G401 (cell line): ENCODE measurements at regions not wholly inside any gene's neighbourhood (a gene's known extent, or its start where the extent isn't known, plus 50 kb on each side); places are given as distances from the start of the nearest gene placed in this dataset.
"Not testable (repeated sequence)": the region's sequence is repeated elsewhere in the genome, so short reads cannot be mapped to it uniquely, and the experiment has no call there.

Source experiments
- DNase-seq: peaks from one replicate; pipeline ENCODE4 v3.0.0-alpha.2; 2015; ENCODE audit warnings: low spot score
- in situ Hi-C: cut with HindIII; loops from 2 replicates; pipeline ENCODE4 v1.10.0; 2016; ENCODE audit warnings: low sequenced_read_pairs, mixed read lengths

DNA sequence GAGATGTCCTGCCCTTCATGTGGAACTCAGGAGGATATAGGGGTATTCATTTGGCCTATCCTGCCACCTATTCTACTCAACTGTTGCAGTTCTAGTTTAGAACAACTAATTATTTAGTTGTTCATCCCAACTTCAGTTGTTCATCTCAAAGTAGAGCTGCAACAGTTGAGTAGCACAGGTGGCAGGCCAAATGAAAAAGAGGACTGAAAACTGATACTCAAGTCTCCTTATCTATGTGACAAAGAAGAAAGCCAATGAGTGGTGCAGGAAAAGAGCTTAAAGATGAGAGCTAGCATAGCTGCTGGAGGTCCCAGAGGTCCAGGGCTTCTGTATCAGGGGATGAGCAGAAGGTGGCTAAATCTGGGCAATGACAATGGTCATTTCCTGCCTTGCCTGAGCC is 148.9 kb upstream of the KITLG start:
- DNase-seq = no peak
- in situ Hi-C loops = no loop called here

DNA sequence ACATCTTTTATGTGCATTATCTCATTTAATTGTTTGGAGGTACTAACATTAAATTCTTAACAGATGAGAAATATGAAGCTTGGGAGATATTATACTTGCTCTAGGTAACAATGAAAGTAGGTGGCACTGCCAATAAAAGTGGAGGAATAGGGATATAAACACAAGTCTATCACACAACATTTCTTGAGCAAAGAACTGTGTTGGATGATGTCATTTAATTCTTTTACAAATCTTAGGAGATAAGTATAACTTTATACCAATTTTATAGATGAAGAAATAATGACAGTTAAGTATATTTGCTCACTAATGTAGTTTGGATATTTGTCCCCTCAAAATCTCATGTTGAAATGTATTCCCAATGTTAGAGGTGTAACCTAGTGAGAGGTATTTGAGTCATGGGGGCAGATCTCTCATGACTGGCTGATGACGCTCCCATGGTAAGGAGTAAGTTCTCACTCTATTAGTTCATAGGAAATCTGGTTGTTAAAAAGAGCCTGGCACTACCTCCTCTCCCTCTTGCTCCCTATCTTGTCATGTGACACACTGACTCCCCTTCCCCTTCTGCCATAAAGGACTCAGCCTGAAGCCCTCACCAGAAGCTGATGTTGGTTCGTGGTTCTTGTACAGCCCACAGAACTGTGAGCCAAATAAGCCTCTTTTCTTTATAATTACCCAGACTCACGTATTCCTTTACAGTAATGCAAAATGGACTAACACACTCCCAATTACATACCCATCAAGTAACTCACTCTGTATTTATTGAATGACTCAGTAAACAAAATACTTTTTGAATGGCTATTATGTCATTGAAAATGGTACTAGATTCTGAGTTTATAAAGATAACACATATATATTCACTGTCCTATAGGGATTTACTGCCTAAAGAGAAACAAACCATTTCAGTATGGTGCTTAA is 146.8 kb upstream of the KITLG start:
- in situ Hi-C loops = no loop called here
- no peak for DNase-seq

DNA sequence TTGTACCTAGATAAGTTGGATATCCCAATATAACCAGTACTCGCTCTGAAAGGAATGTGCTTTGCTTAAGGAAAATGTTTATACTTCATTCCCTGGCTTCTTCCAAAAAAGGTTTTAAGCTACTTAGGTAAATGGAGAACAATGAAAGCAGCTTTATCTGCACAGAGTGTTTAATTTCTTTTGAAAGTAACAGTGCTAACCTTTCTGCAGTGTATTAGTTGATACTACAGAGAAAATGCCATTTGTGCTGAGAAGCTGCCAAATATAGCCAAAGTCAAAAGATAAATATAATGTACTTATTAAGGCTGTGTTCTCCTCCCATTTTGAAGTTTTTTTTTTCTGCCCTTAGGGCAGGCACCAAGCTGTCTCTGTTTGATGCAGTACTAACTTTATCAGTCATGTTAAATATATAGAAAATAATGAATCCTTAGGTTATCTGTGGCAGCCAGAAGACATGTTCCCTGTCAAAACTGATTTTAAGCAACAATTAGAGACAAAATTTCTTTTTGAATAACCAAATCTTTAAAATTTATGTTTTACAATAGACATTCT is 145.4 kb upstream of the KITLG start:
- no peak for DNase-seq

DNA sequence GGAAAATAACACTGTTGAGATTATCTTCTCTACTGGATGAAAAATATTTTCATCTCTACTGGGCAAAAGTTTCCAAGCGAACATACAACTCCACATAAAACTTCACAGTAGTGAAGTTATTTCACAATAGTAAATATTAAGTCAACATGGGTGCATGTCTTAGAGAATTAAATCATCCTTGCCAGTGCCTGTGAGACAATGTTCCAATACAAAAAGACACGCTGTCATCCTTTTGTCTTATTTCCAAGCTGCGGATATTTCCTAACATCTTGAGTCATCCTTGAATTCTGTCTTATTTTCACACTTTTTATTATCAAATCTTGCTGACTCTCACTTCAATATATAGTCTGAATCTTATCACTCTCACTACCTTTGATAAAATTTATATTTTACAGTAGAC is 142.9 kb upstream of the KITLG start:
- in situ Hi-C loops = no loop called here
- no peak for DNase-seq

More for the DNA sequence above, 145.4 kb upstream of the KITLG start:
- in situ Hi-C loops = no loop called here

DNA sequence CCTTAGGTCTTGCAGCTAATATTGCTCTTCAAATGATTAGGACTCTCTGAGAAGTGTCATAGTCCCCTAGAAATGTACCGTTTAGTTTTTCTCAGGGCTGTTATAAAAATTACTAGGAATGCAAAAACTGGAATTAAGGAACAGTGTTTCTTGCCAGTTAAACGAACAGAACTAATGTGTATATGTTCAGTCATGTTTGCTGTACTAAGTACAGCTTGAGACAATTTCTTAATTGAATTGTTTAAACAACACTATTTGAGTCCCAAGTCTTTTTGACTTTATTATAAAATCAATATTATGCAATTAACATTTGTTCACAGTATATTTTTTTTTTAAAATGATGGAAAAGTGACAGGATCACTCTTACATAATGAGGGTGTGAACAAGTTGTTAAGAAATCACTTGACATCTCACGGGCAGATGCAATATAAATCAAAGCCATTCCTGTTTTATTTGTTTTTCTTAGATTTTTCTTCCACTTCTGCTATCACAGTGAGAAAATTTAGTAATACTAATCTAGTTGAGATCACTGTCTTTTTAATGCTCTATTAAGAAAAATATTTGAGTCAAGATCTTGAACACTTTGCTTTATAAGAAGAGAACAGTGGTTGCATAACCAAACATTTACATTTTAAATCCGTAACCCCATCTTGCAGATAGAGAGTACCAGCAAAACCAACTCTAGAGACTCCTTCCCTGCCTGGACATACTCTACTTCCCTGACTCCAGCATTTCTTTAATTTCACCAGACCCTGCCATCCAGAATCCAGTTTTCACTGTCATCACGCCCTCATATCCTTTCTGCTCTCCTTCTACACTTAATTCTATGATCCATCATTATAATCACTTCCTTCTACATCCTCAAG is 140.7 kb upstream of the KITLG start:
- in situ Hi-C loops = no loop called here
- no peak for DNase-seq

DNA sequence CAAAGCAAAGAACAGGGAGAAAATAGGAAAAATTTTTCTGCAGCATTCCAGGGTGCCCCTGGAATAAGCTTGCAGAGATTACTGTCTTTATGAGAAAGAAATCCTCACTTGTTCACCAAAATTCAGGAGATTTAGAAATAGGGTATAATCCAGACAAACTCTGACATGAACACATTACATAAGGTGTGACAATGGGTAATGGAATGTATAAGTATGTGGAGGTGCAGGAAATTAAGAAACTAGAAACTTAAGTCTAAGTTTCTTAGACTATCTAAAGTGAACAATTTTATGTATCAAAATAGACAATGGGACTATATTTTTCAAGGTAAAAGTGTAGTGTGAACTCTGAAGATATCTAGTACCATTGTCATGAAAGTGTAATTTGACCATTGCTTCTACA is 140.0 kb upstream of the KITLG start:
- DNase-seq = no peak
- in situ Hi-C loops = no loop called here

DNA sequence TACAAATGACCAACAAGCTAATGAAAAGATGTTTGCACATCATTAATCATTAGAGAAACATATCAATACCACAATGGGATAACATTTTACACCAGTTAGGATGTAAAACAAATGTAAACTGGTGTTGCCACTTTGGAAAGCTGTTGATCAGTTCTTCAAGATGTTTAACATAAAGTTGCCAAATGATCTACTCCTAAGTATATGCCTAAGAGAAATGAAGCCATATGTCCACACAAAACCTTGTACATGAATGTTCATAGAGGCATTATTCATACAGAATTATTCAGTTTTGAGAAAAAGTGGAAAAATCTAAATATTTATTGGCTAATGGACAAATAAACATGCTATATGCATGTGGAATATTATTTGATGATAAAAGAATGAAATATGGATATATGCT is 136.9 kb upstream of the KITLG start:
- in situ Hi-C loops = no loop called here
- DNase-seq = no peak

DNA sequence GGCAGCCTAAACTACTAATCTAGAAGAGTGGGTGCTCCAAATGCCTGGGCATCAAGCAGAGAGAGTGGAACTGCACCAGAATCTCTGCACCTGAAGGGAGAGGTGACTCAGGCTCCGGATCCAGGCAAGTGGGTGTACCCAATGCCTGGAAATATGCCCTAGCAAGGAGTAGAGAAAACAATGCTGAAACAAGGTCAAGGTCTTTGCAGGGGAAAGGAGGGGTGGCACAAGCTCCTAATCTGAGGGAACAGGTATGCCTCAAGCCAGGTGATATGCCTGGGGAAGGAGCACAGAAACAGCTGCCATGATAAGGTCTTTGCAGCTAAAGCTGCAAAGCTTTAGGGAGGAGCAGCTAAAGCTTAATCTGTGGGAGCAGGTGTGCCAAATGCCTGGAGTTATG is 136.0 kb upstream of the KITLG start:
- in situ Hi-C loops = no loop called here
- DNase-seq = no peak

DNA sequence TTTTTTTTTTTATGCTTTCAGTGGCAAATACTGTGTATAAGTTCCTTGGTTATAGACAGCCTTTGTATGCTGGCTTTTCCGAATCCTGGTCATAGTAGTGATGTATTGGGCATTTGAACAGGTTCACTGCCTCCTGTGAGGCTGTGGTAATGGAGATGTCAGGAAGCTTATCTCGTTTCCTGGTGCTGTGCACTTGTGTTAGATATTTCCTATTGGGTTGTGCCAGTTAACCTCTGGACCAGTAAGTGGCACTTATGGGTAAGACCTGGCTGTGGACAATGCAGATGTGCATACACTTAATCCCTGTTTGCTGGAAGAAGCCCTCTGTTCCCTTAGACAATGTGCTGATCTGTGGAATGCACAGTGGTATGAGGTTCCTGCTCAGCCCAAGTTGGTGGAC is 135.4 kb upstream of the KITLG start:
- no peak for DNase-seq
- in situ Hi-C loops = no loop called here

DNA sequence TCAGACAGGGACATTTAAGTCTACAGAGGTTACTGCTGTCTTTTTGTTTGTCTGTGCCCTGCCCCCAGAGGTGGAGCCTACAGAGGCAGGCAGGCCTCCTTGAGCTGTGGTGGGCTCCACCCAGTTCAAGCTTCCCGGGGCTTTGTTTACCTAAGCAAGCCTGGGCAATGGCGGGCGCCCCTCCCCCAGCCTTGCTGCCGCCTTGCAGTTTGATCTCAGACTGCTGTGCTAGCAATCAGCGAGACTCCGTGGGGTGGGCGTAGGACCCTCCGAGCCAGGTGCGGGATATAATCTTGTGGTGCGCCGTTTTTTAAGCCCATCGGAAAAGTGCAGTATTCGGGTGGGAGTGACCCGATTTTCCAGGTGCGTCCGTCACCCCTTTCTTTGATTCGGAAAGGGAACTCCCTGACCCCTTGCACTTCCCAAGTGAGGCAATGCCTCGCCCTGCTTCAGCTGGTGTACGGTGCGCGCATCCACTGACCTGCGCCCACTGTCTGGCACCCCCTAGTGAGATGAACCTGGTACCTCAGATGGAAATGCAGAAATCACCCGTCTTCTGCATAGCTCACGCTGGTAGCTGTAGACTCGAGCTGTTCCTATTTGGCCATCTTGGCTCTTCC is 134.1 kb upstream of the KITLG start:
- DNase-seq, in situ Hi-C loops: not testable (repeated sequence)

DNA sequence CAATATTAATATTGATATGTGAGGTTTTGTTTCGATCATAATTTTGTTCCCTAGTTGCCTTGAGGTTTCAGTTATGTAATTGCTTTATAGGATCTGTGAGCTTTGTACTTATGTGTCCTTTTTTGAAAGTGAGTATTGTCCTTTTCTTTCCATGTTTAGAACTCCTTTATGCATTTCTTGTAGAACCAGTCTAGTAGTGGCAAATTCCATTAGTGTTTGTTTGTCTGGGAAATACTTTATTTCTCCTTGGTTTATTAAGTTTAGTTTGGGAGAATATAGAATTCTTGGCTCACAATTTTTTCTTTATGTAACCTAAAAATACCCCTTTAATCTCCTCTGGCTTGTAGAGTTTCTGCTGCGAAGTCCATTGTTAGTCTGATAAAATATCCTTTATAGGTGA is 127.5 kb upstream of the KITLG start:
- in situ Hi-C loops = no loop called here
- DNase-seq = no peak

DNA sequence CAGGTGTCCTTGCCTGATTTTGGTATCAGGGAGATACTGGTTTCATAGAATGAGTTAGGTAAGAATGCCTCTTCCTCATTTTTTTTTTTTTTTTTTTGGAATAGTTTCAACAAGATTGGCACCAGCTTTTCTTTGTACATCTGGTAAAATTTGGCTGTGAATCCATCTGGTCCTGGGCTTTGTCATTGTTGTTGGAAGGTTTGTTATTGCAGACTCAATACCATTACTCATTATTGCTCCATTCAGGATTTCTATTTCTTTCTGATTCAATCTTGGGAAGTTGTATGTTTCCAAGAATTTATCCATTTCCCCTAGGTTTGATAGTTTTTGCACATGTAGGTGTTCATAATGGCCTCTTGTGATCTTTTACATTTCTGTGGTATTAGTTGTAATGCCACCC is 126.0 kb upstream of the KITLG start:
- in situ Hi-C loops = no loop called here
- no peak for DNase-seq

DNA sequence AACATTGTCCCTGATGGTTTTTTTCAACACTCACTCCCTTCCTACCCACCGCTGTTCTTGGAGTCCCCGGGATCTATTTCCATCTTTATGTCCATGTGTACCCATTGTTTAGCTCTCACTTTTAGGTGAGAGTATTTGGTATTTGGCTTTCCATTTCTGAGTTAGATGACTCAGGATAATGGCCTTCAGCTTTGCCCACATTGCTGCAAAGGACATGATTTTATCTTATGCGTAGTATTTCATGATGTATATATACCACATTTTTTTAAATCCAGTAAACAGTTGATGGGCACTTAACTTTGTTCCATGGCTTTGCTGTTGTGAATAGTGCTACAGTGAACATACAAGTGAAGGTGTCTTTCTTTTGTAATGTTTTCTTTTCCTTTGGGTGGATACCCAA is 123.5 kb upstream of the KITLG start:
- DNase-seq = no peak
- in situ Hi-C loops = no loop called here

DNA sequence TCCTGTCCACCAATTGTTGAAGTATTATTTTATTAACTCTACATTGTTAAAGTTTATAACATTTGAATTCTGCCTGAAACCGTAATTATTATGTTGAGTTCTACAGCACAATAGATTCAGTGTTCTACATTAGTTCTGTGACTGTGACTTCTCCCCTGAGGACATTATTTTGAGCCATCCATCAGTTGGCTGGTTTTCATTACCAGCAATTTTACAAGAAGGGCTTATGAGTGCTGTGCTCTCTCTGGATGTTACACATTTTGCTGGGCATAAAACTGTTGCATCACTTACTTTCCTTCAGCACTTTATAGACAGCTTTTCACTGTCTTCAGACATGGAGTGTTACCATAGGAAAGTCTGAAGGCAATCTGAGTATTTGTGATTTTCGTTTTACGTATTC is 118.2 kb upstream of the KITLG start:
- DNase-seq = no peak
- in situ Hi-C loops = no loop called here

DNA sequence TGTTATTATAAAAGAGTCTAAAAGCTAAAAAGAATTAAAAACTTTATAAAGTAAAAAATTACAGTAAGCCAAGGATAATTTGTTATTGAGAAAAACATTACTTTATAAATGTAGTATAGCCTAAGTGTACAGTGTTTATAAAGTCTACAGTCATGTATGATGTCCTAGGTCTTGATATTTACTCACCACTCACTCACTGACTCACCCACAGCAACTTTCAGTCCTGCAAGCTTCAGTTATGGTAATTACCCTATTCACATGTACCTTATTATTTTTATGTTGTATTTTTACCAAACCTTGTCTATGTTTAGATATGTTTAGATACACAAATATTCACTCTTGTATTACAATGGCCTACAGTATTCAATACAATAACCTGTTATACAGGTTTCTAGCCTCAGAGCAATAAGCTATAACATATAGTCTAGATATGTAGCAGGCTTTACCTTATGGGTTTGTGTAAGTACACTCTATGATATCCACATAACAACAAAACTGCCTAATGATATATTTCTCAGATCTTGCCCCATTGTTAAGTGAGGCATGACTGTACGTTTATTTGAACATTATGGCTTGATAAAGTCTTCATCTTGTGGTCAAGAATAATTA is 113.7 kb upstream of the KITLG start:
- DNase-seq = no peak
- in situ Hi-C loops = no loop called here

DNA sequence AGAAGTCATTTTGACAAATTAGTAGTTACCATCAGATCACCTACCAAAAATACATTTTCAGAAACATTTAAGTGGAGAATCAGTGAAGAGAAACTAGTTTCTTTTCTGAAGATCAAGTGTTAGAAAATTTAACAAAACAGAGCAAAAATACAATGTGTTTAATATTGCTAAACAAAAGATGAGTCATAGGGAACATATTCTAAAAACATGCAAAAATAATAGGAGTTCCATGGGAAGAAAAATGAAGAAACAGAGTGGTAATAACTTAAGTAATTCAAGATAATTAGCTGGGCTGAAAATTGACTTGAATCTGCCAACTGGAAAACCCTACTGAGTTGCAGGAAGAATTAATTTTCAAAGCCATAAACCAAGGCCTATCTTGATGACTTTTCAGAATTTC is 111.5 kb upstream of the KITLG start:
- in situ Hi-C loops = no loop called here
- no peak for DNase-seq

DNA sequence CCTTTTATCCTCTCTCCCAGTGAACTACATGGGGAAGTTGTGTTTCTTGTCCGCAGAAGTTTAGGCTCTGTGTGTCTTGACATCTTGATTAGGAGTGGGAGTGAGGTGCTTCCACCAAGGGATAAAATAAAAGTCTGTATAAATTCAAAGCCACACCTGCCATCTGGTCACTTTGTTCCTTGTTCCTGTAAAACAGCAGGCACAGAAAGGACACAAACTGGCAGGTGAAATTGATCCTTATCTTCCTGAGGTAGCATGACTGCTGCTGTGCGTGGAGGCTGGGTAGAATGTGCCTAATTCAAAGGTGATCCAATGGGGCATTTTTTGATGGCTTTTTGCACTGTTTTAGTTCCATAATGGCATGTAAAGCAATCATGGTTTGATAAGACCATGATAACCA is 104.3 kb upstream of the KITLG start:
- in situ Hi-C loops = no loop called here
- DNase-seq = no peak

DNA sequence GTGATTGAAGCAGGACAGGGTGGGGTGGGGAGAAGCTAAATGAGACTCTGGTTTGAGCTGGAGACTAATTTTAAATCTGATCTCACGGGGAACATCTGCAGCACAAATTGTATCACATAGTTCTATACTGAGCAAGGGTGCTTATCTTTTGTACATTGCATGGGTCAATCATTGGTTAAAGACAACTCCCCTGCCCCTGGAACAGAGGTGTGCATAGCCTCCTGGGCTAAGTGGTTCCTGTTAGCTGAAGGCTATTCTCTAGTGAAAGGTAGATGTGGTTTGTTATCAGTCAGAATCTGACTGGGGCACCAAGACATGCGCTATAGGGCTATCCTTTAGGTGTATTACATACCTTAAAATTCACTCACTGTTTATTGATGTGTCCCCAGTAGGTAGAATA is 103.9 kb upstream of the KITLG start:
- no peak for DNase-seq
- in situ Hi-C loops = no loop called here

DNA sequence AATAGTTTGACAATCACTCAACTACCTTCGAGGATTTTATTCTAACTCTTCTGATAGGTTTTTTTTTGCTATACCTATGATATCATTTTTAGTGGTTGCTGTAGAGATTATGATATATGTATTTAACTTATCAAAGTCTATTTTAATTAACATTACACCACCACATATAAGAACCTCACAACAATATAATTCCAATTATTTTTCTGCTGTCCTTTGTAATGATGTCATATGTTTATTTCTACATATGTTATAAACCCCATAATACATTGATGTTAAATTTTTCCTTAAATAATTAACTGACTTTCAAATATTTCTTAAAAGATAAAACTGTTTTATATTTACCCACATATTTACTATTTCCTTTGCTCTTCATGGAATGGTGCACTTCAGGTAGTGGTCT is 103.4 kb upstream of the KITLG start:
- in situ Hi-C loops = no loop called here
- no peak for DNase-seq
